ENCODE measurements at regions not wholly inside any gene's neighbourhood (a gene's known extent, or its start where the extent isn't known, plus 50 kb on each side); places are given as distances from the start of the nearest gene placed in this dataset.
"Not testable (repeated sequence)": the region's sequence is repeated elsewhere in the genome, so short reads cannot be mapped to it uniquely, and the experiment has no call there.

DNA sequence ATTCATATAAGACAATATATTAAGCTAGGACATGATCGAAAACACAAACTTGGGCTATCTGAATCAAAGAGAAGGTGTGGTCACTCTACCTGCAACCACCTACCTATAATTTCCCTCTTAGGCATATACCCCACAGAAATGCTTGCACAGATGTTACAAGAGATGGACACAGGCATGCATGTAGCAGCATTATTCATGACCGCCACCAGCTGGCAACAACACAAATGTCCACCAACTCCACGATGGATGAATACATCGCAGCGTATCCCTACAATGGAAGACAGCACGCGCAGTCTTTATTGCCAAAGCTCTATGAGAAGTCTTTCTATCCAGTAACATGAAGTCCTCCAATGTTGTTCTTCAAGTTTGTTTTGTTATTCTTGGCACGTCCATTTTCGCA, 90.8 kb downstream of the ARL4C start:
- no peak for DNase-seq (ENCODE audit: low read depth)

DNA sequence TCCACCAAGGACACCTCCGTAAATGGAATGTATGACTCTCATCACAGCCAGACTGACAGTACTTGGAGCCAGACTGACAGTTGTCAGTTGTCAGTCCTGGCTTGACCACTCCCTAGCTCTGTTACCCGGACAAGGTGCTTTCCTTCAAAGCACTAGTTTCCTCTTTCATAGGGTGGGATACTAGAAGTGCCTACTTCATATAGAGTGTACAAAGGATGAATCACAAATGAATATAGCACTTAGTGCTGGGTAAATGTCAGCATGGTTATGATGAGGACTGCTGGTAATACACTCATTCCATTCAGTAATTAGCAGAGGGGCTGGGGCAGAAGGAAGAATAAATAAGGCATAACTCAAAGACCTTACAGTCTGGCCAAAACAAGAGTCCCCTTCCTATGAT, 91.4 kb downstream of the ARL4C start:
- no peak for DNase-seq (ENCODE audit: low read depth)

DNA sequence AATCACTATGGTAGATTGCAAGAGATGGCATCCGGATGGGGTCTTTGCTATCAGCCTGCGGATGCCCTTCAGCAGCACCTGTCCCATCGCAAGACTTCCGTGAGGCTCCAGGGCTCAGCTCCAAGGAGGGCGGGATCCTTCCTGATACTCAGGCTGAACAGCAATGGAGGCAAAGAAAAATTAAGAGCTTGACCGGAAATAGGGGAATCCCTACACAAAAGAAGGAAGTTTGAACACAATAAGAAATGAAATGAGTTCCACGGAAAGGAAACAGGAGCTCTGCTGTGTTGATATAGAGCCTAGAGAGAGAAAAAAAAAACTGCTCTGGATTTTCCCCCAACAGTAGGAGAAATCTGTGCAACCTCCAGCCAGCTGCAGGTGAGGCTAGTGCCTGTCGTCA, 91.9 kb downstream of the ARL4C start:
- no peak for DNase-seq (ENCODE audit: low read depth)

GRCh38 chr2:234403751-234404150, 93.1 kb downstream of the ARL4C start:
- DNase-seq (ENCODE audit: low read depth) = no peak

GRCh38 chr2:234403074-234403473, 93.8 kb downstream of the ARL4C start:
- DNase-seq (ENCODE audit: low read depth) = peak; percentile 5

DNA sequence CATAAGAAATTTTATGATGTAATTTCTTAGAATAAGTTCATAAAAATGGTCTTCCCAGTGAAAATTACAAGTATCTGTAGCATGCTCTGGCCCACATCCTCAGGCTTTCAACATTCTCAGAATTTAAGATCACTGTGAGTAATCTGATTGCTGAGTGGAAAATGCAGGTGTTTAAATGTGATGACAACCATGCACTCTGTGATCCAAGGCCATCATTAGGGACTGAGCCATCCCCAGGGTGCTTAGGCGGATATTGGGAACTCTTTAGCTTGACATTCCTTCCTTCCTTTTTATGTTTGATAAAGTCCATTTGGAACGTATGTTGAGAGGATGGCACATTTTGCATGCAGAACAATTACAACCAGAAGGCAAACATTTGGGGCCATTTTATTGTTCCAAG, 95.5 kb downstream of the ARL4C start:
- DNase-seq (ENCODE audit: low read depth) = no peak

DNA sequence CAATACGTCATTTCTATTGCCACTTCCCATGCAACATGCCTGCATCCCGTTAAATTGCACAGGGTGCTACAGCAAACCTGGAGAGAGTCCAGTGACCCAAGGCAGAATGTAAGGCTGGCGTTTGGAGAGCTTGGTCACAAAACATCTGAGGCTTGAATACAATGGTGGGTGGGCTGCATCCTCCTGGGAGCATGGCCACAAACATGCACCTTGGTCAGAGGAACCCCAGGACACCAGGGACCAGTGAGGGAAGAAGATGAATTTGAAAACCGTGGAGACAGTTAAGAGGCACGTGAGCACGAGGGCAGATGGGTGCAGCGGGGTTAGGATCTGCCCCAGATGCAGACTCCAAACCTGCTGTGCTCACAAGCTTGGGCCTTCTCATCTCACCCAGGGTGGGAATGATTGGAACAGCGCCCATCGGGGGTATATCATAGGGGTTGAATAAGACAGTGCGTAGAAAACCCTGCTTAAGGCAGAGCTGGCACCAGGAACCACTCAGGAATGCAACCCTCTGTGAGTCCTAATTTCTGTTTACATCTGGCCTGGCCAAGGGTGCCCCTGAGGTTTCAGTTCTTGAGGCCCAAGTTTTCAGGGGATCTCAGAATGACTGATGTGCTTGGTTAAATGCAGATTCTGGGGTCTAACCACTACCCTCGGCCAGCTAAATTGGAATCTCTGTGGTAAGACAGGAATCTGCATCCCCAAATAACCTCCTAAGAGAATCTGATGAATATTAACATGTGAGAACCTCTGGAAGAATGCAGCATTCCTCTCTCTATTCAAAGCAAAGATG, 97.2 kb downstream of the ARL4C start:
- no peak for DNase-seq (ENCODE audit: low read depth)

- DNase-seq (ENCODE audit: low read depth) = no peak
These were observed 98.3 kb downstream of the ARL4C start for GRCh38 chr2:234398531-234398930.

GRCh38 chr2:234395891-234396420, 100.9 kb downstream of the ARL4C start:
- DNase-seq (ENCODE audit: low read depth) = no peak

DNA sequence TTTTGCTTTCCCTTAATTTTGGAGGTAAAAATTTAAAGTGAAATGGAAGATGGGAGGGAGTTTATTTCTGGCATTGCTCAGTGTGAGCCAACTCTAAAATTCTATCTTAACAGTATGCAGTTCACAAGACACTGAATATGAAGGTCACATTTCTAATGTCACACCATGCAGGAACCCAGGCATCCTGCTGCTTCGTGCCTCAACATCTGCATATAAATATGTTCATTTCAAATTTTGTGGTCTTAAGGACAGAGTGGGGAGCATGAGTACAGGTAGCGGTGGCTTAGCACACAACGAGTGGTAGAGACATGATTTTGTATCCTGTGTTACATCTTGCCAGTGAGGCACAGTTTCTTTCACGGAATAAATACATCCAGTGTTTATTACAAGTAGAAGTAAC, 102.4 kb downstream of the ARL4C start:
- DNase-seq (ENCODE audit: low read depth) = no peak

GRCh38 chr2:234393354-234393753, 103.5 kb downstream of the ARL4C start:
- DNase-seq (ENCODE audit: low read depth) = no peak

DNA sequence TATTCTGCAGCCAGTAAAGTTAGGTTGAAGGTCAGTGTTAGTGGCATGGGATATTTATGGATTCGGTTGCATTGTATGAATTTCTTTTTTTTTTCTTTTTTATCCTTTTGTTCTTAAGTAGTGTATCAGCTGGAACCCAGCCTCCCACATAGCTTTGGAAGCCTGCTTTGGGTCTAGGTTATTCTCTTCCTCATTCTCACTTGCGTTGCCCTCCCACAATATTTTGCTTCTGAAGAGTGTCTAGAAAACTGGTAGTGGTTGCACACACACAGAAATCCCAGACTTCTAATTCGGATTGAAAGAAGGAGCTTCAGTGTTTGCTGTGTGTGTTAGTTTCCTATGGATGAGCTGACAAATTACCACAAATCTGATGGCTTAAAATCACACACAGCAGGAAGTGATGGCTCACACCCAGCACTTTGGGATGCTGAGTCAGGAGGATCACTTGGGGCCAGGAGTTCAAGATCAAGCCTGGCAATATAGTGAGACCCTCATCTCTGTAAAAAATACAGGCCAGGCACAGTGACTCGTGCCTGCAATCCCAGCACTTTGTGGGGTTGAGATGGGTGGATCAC, 104.8 kb downstream of the ARL4C start:
- DNase-seq (ENCODE audit: low read depth) = no peak

GRCh38 chr2:234391625-234392024, 105.3 kb downstream of the ARL4C start:
- no peak for DNase-seq (ENCODE audit: low read depth)

DNA sequence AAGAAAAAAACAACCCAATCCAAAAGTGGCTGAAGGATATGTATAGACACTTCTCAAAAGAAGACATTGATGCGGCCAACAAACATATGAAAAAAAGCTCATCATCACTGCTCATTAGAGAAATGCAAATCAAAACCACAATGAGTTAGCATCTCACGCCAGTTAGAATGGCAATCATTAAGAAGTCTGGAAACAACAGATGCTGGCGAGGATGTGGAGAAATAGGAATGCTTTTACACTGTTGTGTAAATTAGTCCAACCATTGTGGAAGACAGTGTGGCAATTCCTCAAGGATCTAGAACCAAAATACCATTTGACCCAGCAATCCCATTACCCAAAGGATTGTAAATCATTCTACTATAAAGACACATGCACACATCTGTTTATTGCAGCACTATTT, 107.2 kb downstream of the ARL4C start:
- DNase-seq (ENCODE audit: low read depth) = not testable (repeated sequence)

DNA sequence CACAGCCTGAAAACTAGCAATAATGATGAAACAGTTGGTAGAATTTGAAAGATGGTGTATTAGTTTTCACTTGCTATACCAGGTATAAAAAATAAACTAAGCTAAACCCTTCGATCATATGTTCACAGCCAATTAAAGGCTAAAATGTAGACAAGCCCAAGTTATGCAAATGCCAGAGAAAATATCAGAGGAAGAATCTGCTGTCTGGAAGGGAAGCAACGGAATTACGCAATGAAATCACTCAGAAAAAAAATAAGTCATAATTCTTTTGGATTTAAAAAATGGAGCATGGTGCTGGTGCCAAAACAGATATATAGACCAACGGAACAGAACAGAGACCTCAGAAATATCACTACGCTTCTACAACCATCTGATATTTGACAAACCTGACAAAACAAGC, 108.3 kb downstream of the ARL4C start:
- DNase-seq (ENCODE audit: low read depth) = no peak

DNA sequence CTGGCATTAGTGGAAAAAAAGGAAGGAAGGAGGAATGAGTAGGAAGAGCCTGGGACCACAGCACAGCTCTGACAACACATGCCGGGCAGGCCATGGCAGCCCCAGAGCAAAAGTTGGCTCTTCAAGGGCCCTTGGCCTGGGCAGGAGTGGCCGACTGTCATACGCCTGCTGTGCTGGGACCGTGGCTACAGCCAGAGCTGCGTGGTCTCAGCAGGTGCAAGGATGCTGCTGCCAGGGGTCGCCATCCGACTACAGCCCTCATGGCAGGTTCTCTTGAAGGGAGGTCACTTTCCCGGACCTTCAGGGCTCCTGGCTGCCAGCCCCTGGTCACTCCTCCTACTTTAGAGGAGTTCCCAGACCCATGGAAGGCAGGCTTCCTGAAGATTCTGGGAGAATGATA, 109.9 kb downstream of the ARL4C start:
- DNase-seq (ENCODE audit: low read depth) = no peak

GRCh38 chr2:234382131-234382530, 114.8 kb downstream of the ARL4C start:
- no peak for DNase-seq (ENCODE audit: low read depth)

- DNase-seq (ENCODE audit: low read depth) = not testable (repeated sequence)
These were observed 117.9 kb downstream of the ARL4C start for GRCh38 chr2:234378958-234379357.

DNA sequence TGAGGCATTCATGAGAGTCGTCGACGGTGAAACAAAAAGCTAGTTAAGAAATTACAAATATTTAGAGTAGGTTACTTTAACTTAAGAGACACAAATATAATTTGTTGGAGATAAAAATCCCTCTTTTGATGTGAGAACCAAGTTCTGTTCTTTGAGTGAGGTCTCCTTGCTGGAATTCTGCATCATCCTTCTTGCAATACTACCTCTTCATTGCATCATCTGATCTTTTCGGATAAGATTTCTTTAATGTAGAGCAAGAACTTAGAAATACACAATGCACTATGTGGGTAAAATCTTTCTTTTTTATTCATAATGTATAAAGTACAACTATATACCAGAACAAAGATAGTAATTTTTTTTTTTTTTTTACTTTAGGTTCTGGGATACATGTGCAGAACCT, 118.4 kb downstream of the ARL4C start:
- no peak for DNase-seq (ENCODE audit: low read depth)

DNA sequence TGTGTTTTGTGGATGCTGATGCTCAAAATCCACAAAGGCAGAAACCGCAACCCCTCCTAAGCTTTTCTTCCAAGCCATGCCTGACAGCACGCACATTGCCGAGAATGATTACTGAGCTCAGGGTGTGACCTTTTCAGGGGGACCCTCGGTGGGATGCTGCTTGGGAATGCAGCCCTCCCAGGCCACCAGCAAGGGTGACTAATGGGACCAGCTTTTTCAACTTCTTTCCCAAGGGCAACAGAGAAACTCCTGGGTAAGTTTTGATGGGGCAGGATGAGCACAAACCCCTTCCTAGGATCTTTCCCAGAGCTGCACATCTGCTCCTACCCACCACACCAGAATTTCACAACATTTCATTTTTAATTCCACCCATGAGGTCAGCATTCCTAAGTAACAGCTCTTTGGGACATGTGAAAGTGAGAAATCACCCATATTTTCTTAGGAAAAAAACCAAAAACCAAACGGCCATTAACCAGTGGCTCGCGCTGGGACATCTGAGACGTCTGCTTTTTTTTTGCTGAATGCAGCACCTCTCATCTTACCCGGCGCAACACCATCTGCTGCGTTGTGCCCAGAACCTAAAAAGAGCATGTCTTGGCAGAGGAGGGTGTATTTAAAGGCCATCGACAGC, 119.0 kb downstream of the ARL4C start:
- no peak for DNase-seq (ENCODE audit: low read depth)

GRCh38 chr2:234376229-234376628, 120.7 kb downstream of the ARL4C start:
- no peak for DNase-seq (ENCODE audit: low read depth)

DNA sequence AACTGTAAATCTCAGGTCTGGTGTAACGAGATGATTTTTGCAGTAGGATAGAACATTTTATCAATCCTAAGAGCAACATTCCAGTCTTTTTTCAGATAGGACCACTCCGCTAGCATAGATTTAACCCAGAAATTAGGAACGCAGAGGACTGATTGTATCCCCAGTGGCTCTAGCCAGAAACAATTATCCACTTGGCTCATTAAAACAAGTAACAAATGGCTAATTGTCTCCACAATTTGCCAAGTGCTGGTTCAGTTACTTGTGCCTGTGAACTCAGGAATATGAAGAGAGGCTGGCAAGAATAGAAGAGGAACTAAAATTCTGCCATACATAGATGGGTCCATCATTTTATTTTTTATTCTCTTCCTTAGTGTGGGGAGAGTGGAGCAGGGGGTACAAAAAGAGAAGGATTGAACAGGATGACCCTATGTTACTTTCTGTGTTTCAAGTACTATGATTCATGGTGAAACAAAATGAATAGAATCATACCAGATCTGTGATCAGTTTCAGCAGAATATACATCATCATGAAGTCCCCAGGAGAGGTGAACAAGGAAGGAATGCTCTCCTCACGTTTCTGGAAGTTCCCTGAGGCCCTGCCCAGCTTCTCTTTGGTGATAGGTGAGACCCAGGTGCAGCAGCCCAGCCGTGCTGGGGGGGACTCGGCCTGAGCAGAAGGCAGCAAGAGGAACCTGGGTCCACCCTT, 121.6 kb downstream of the ARL4C start:
- no peak for DNase-seq (ENCODE audit: low read depth)

DNA sequence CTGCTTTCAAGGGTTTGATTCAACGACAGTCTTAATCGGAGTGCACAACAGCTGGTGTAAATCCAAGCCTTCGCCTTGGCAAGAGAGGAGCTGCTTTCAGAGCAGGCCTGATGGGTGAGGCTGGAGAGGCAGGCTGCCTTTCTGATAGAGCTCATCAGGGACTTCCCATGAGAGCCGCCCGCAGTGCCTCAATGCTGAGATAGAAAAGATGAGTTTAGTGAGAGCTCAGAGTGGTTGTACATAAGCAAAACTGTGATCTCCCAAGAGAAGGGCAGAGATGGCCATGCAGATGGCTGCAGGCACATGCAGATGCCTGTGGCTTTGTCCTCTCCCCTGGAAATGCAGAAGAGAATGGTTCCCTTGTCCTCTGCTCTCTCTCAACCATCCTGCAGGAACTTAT, 122.1 kb downstream of the ARL4C start:
- DNase-seq (ENCODE audit: low read depth) = no peak

Measured in HS-5 (cell line).